ENCODE measurements at regions not wholly inside any gene's neighbourhood (a gene's known extent, or its start where the extent isn't known, plus 50 kb on each side); places are given as distances from the start of the nearest gene placed in this dataset.

- TF ChIP-seq GATA3 (IDR thresholded peaks at IDR 0.05; ENCODE audit: low read depth, low read length) (no peak), GATA2 (IDR thresholded peaks at IDR 0.05; ENCODE audit: low read depth, low read length) (no peak)
Observed at GRCh38 chr2:180579388-180579787, 401.0 kb upstream of the UBE2E3 start.
